ENCODE measurements at regions not wholly inside any gene's neighbourhood (a gene's known extent, or its start where the extent isn't known, plus 50 kb on each side); places are given as distances from the start of the nearest gene placed in this dataset.

GRCh38 chr2:228245601-228246000, 64.1 kb upstream of the SPHKAP start:
- Histone ChIP-seq H3K4me3 (no peak overlapping the region), H3K27ac (no peak overlapping the region), H3K27me3 (ENCODE audit: insufficient read depth in 3 of 3, low read length in 2 of 3) (no peaks in the 10 kb centered on the region), H3K36me3 (ENCODE audit: insufficient read depth in 1 of 2, low read depth in 1 of 2) (no peaks in the 10 kb centered on the region), H3K4me1 (no peaks in the 10 kb centered on the region), H3K9me3 (no peaks in the 10 kb centered on the region)
- WGBS, 3 donors: 66 to 81% (median 72%) methylated on average over 4 of the region's 4 CpGs
- DNase-seq (no peak), ATAC-seq (no peak)
- no peak for TF ChIP-seq CTCF (IDR thresholded peaks at IDR 0.05)
- intact Hi-C loops (cut with DNase I): no loop called here

- intact Hi-C loops (cut with DNase I): no loop called here
- no peak for TF ChIP-seq CTCF (IDR thresholded peaks at IDR 0.05)
- 88 to 94% (median 91%) methylated on average over 1 of the region's 1 CpG for WGBS, 3 donors
- no peak overlapping the region for H3K4me3 ChIP-seq
- H3K27ac ChIP-seq: no peak overlapping the region
- no peaks in the 10 kb centered on the region for H3K27me3 ChIP-seq (ENCODE audit: insufficient read depth in 3 of 3, low read length in 2 of 3)
- H3K9me3 ChIP-seq: no peaks in the 10 kb centered on the region
- H3K4me1 ChIP-seq: no peaks in the 10 kb centered on the region
- no peak for DNase-seq
- ATAC-seq: no peak
- no peaks in the 10 kb centered on the region for H3K36me3 ChIP-seq (ENCODE audit: insufficient read depth in 1 of 2, low read depth in 1 of 2)
Observed at GRCh38 chr2:228242591-228242990, 61.1 kb upstream of the SPHKAP start.

GRCh38 chr2:228239907-228240561, 58.5 kb upstream of the SPHKAP start:
- Histone ChIP-seq H3K27ac (no peak overlapping the region), H3K9me3 (no peaks in the 10 kb centered on the region), H3K4me1 (no peaks in the 10 kb centered on the region), H3K36me3 (ENCODE audit: insufficient read depth in 1 of 2, low read depth in 1 of 2) (no peaks in the 10 kb centered on the region), H3K27me3 (ENCODE audit: insufficient read depth in 3 of 3, low read length in 2 of 3) (no peaks in the 10 kb centered on the region), H3K4me3 (no peak overlapping the region)
- intact Hi-C loops (cut with DNase I): no loop called here
- no peak for ATAC-seq
- no peak for TF ChIP-seq CTCF (IDR thresholded peaks at IDR 0.05)
- 67 to 76% (median 71%) methylated on average over 2 of the region's 2 CpGs for WGBS, 3 donors
- DNase-seq: no peak

GRCh38 chr2:228239207-228239906, 57.9 kb upstream of the SPHKAP start:
- DNase-seq (no peak), ATAC-seq (no peak)
- Histone ChIP-seq H3K27me3 (ENCODE audit: insufficient read depth in 3 of 3, low read length in 2 of 3) (no peaks in the 10 kb centered on the region), H3K27ac (no peak overlapping the region), H3K36me3 (ENCODE audit: insufficient read depth in 1 of 2, low read depth in 1 of 2) (no peaks in the 10 kb centered on the region), H3K4me3 (no peak overlapping the region), H3K4me1 (no peaks in the 10 kb centered on the region), H3K9me3 (no peaks in the 10 kb centered on the region)
- no peak for TF ChIP-seq CTCF (IDR thresholded peaks at IDR 0.05)
- WGBS, 3 donors: 32 to 63% (median 37%) methylated on average over 1 of the region's 1 CpG
- intact Hi-C loops (cut with DNase I): no loop called here

All from psoas muscle (tissue), 7 donors.